ENCODE measurements at regions not wholly inside any gene's neighbourhood (a gene's known extent, or its start where the extent isn't known, plus 50 kb on each side); places are given as distances from the start of the nearest gene placed in this dataset.

DNA sequence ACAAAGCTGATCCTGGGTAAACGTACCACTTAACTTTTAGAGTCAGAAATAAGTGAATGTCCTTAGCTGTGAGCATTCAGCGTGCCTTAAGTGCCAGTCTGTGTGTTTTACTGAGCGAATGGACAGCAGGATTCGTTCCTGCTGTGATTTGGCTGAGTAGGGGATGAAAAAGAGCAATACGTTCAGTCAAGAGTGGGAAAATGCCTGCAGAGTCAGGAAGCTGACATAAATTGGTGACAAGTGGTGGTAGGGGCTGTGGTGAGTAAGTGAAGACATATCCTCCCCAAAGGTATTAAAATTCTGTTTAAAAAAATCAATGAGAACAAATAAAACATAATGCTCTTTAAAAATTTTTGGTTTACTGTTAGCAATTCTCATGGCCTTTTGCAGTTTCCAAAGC lies 56.6 kb upstream of the TNIP3 start:
- TF ChIP-seq, protein P1, sequence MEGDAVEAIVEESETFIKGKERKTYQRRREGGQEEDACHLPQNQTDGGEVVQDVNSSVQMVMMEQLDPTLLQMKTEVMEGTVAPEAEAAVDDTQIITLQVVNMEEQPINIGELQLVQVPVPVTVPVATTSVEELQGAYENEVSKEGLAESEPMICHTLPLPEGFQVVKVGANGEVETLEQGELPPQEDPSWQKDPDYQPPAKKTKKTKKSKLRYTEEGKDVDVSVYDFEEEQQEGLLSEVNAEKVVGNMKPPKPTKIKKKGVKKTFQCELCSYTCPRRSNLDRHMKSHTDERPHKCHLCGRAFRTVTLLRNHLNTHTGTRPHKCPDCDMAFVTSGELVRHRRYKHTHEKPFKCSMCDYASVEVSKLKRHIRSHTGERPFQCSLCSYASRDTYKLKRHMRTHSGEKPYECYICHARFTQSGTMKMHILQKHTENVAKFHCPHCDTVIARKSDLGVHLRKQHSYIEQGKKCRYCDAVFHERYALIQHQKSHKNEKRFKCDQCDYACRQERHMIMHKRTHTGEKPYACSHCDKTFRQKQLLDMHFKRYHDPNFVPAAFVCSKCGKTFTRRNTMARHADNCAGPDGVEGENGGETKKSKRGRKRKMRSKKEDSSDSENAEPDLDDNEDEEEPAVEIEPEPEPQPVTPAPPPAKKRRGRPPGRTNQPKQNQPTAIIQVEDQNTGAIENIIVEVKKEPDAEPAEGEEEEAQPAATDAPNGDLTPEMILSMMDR (conservative IDR thresholded peaks at IDR 0.05 in 1 of 2, IDR thresholded peaks at IDR 0.05 in 1 of 2; ENCODE audit: extremely low read depth in 1 of 2, insufficient read depth in 1 of 2, low read depth in 1 of 2, low read length in 2 of 2) = no peak
- no peak for TF ChIP-seq EZH2 (IDR thresholded peaks at IDR 0.05; ENCODE audit: borderline replicate concordance, low read length)

Measured in mammary epithelial cell (primary cell).